GM19043 (cell line): ENCODE measurements at regions not wholly inside any gene's neighbourhood (a gene's known extent, or its start where the extent isn't known, plus 50 kb on each side); places are given as distances from the start of the nearest gene placed in this dataset.

Experiments used
- ATAC-seq: cut with Tn5 transposase; IDR thresholded peaks from one replicate; pipeline ENCODE4 v1.9.1; 2021; ENCODE audit warnings: low read depth; ENCODE audit not compliant: unreplicated experiment

DNA sequence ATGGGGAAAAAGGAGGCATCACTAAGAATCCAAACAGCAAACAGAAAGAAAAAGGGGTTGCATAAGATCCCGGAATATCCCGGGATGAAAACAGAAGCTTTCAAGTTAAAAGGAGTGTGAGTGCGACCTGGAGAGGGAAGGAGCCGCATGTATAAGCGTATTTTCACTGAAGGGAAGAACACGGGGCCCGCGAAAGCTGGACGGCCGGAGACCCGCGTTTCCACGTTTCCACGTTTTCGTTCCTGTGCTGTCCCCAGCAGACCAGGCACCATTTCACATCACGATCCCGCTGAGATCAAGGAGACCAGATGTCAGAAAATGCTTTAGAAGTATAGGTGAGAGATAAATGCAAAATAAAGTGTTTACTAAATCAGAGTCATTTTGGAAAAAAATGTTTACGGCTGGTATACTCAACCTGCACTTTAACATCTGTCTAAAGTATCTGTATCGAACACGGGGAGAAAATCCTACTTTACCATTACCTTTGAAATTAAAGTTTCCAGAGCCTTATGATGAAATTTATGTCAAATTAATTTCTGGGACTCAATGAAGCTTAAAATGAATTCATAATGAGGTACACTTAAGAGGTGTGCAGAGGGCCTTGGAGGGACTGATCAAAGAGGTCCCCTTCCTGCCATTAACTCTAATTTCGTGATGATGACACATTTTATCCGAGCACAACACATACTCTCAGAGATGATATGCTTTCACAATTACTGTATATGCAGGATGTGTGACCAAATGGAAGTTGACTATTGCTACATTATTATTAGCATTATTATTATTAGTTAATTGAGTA lies 71.0 kb upstream of the SALL3 start:
- ATAC-seq, result no peak

DNA sequence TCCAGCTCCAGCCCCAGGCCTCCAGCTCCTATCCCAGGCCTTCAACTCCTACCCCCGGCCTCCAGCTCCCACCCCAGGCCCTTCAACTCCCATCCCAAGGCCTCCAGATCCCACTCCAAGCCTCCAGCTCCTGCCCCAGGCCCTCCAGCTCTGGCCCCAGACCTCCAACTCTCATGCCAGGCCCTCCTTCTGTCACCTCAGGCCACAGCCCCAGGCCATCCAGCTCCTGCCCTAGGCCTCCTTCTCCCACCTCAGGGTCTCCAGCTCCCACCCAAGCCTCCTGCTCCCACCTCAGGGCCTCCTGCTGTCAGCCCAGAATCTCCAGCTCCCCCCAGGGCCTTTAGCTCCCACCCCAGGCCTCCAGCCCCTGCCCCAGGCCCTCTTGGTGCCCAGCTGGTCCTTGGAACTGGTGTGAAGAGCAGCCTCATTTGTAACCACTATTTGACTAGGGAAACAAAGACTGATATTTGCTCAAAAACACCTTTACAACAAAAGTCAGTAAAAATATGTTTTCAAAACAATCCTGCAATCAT lies 67.8 kb upstream of the SALL3 start:
- no peak for ATAC-seq

DNA sequence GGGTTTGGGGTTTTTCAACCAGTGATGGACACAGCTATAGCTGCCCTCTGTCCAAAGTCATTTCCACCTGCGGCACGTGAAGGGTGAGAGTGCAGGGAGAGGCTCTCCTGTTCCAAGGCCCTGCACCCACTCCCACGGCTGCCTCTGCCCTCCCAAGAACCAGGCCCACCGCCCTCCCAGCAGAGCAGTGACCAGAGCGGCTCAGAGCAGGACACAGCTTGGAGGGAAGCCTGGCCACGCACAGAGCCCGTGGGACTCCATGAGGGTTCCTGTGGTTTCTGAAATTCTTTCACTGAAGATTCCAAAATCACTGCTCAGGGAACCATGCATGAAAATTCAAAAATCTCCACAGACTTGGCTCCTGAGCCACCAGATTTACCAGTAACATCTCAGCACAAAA lies 67.3 kb upstream of the SALL3 start:
- no peak for ATAC-seq

DNA sequence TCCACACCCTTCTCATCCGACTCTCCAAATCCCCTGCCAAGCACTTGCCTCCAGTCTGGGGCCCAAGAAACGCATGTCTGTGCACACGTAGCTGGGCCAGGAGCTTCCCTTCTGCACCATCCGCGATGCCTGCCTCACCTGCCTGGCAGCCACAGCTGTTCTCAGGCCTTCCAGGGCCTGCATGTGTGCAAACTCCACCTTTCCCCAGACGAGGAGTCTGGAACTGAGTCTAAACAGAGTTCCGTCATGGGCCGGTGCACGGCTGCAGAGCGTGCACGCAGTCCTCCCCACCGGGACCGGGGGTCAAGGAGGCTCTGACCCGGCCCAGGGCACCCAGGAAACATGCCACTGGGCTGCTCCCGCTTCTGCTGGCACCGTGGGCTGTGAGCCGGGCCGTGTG lies 66.8 kb upstream of the SALL3 start:
- no peak for ATAC-seq

DNA sequence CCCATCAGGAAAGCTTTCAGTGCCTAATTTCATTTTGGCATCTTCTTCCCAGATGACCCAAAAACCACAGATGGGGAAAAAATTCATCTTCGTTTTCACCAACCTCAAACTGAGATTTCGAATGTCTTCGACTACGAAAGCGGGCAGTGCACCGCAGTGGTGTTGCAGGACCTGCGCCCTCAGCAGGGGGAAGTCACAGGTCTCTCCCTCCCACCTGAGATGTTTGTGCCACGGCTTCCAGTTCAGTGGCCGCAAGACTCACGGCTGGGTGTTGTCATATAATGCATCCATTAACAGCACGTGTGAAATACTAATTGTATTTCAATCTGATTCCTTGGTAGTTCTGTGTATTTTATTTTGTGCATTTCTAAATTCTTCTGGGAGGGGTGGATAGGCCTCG lies 66.2 kb upstream of the SALL3 start:
- no peak for ATAC-seq

DNA sequence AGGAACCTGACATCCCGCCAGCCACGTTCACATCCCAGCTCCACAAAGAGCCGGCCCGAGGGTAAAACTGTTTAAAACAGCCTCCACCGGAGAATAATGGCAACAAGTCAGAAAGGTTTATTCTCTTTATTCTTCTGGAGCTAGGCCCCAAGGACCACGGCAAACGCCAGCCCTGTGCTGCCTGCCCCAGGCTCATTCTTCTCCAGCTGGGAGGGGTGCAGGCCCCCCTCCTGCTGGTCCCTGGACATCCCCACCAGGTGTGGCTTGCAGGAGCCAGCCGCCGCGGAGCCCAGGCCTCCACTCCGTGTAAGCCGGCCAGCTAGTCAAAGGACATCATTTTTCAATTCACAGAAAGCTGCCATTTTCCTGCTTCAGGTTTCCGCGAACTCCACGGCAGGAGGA lies 65.8 kb upstream of the SALL3 start:
- no peak for ATAC-seq

DNA sequence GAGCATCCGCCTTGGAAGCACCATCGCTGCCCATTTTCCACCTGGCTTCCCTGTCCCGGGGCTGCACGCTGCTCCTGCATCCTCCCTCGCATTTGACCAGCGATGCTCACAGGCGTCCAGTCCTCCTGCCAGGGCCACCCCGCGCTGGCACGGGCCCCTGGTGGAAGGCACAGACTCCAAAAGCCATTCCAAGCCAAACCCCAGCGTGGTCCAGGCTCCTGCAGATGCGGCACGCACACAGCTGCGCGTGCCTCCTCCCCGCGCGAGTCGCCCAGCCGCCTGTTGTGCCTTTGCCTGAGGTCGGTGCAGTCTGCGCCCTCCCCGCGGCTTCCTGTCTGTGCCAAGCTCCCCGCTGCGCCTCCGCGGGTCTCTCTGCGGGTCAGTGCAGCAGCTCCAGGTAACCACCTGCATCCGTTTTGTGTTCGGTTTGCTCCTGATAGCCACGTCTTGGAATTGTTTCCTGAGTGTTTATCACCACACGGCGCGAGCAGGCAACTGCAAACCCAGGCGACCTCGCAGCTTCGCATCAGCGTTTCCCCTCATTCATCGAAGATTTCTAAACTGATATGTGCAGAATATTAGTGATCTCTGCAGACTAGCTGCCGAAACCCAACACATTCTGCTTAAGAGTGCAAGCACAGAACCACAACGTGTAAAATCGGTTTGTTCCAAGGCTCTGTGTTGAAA lies 65.2 kb upstream of the SALL3 start:
- no peak for ATAC-seq

DNA sequence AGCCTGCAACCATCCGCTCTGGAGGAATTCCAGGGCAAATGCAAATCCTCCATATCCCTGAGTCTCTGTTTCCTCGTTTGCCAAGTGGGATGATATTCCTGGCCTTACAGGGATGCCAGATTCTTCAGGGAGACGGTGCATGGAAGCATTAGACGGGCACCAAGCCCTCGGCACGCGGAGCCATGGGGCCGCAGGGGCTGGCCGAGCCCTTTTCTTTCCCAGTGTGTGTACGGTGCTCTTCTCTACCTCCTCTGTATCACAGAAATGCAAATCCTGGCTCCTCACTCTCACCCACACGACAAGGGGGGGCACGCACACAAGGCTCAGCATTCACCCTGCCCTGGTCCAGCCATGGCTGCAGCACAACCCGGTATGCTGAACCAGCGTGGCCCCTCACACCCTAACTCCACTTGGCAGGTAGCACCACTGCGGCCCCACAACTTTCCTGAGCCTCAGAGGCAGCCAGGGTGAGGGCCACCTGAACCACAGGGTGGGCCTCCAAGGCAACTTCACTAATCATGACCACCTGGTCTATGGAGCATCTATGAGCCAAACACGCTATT lies 64.1 kb upstream of the SALL3 start:
- ATAC-seq, result no peak

DNA sequence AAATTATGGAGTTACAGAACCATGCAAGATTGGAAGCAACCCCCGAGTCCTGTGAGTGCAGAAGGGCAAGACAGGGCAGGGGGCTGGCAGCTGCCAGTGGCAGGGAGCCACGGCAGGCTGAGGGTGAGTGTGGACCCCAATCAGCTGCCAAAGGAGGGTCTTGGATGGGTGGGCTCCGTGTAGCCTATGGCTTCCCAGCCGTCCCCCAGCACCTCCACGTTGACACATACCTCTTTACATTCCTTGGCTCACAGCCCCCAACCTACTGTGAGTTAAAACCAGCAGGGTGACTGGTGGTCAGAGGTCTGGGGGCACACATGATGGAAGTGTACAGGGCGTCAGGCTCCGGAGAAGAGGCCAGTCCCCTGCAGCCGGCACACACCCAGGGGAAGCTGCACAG lies 60.9 kb upstream of the SALL3 start:
- ATAC-seq, result no peak

DNA sequence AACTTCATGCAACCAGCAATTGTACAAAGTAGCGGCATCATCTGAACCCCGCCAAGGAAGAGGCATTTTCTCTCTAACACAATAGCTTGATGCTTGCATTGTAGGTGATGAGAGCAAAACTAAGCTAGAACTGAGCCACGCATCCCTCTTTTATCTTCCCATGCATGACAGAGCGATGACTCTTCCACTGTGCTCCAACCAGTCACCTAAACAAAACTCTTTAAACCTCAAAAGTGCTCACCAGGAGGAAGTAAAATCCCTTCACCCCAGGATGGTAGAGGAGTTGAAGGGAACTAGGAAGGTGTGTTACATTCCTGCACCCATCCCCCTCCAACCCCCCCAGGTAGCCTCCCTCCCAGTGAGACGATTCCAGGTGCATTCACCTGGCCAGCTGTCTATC lies 59.7 kb upstream of the SALL3 start:
- no peak for ATAC-seq

DNA sequence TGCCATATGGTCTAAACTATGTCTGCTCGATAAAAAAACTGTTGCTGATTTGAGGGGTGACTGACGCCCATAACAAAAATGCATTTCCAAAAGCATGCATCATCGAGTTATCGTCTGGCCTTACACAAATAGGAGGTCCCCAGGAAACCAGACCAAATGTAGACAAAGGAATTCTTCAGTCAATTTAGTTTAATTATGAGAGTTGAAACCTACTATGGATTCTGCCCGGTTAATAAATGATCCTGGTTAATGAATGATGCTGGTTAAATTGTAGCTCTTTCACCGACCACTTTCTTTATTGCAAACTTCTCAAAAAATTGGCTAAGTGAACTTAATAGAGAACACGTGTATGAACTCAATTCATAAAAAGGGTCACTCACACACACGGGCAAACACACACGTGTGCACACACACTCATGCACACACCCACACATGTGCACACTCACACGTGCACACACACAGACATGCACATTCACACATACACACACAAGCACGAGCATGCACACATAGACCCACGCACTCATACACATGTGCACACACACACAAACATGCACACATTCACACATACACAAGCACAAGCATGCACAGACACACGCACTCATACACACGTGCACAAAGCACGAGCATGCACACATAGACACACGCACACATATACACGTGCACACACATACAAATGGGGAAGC lies 59.0 kb upstream of the SALL3 start:
- no peak for ATAC-seq

DNA sequence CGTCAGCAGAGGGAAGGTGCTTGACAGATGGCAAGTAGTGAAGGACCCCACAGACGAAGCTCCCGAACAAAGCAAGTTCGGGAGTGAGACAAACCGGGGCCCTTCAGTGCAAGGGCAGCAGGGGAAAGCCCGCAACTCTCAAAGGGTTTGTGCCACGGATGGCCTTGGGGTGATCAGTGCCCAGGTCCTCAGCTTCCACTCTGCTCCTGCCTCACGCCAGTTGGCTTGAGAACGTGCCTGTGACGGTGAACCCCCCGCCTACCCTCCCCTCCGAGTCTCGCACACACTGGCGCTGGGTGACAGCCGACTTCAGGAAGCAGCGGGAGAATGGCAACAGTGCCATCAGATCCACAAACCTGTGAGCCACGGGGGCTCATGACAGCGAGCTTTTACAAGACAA lies 56.8 kb upstream of the SALL3 start:
- no peak for ATAC-seq

DNA sequence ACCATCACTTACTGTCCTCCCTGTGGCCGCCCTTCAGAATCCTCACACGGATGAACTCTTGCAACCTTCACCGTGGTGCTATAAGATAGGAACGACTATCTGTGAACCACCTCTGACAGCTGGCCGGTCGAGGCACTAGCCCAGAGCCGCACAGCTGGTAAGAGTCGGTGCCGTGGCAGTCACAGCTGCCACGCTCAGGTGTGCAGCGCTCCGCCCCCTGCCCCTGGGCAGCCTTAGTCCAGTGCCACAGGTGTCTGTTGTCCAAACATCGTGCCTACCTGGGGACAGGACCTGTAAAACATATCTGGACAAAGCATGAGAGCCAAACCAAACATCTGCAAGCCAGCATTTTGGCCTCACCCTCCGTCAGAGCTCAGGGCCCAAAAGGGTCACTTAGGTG lies 55.3 kb upstream of the SALL3 start:
- ATAC-seq, result no peak

DNA sequence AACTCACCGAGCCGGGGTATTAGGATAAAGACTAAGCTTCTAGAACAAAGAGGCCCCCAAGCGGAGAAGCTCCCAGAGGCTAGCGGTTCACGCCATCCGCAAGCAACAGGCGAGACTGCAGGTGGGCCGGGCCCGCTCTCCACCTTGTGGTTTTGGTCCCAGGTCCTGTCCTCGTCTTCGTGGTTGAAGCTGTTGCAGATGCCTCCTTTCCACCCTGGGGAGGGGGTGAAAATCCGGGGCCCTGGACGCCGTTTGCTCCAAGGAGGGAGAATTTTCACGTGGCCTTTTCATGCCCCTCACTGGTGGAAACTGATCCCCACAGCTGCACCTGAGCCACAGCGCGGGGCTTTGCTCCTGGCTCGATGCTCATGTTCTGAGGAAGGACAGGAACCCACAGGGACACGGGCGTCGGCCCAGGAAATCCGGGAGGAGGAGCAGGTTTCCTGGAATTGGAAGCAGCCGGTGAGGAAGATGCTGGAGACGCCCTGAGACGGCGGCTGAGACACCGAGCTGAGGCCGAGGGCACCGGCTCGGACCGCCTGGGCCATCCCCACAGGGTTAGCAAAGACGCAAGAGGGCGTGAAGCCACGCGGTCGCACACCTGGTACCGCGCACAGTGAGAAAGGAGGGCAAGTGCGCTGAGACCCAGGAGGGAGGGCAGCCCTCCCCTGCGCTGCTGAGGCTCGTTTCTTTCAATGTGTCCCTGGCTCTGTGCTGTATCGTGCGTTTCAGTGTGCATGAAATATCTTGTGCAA lies 54.7 kb upstream of the SALL3 start:
- ATAC-seq, result no peak

DNA sequence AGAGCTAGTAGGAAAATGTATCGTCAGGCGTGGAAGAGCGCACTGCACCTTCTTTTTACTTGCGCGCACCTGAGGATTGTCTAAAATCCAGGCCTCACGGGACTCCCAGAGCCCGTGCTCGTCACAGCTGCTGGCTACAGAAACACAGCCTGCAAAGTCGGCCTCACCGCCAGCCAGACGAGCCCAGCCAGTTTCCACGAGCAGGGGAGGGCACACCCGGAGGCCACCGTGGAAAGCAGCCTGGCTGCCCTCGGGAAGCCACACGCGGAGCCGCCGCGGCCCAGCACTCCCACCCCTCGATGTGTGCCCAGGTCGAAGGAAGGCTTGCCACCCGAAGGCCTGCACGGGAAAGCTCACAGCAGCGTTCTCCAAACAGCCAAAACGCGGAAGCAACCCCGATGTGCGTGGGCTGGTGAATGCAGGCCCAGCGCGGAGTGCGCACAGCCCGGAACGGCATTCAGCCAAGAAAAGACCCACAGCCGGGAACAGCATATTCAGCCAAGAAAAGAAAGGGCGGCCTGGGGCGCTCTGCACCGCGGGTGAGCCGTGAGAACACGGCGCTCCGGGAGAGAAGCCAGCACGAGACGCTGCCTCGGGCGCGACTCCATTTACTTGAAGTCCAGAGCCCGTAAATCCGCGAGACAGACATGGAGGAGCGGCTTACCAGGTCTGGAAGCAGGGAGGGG lies 53.9 kb upstream of the SALL3 start:
- ATAC-seq, result no peak

DNA sequence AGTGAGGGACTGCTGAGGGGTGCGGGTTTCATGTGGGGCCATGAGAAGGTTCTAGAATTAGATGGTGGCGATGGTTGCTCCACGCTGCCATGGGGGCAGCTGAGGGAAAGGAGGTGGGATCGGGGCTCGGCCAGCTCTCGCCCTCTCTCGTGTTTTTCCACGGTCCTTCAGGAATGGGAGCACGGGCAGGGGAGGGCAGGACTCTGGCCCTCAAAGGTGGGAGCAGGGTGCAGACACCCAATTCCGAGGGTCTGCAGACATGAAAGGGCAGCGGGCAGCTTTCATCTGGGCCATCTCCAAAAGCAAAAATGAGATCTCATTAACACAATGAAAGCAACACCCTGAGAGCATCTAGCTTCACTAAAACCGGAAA lies 53.4 kb upstream of the SALL3 start:
- ATAC-seq, result no peak

DNA sequence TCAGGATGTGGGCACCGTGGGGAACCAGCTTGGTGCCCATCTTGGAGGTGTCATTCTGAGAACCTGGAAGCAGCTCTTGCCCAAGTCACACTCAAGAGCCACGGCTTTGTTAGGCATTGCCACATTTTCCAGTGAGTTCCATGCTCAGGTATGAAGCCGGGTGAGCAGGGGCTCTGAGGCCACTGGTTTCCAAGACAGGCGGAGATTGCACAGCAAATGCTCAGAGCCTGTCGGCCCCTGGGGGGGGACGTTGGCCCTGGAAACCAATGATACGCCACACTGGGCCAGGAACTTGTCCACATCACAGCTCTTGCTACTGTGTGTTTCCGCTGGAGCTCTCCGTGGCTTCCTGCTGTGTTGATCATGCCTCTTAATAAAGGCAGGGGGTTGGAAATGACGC lies 52.5 kb upstream of the SALL3 start:
- ATAC-seq, result no peak

DNA sequence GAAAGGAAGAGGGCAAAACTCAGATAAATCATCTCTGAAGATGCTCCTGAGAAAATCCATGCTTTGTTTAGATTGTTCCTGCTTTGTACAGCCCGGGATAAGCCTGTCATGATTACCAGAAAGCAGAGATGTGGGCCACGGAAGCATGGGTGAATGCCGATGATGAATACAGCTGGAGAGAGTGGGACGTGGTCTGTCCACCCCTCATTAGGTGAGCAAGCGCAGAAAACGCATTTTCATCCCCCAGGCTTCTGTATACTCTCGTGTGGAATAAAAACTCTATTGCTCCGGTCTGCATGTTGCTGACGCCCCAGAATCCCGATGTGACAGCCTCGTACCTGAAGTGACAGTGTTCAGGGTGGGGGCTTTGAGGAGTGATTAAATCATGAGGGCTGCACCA lies 52.0 kb upstream of the SALL3 start:
- ATAC-seq, result no peak

DNA sequence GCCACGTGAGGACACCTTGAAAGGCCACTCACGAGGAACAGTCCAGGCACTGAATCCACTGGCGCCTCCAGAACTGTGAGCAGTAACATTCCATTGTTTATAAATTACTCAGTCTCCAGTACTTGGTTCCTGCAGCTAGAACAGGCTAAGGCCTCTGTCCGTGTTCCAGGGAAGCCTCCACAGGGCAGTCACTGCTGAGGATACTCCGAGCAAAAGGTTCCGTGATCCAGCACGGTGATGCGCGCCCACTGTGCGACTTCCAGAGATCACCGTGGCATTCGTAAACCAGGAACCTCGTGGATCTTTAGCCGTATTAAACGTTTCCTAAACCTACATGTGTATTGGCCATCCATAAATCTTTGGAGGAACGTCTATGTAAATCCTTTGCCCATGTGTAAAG lies 51.5 kb upstream of the SALL3 start:
- ATAC-seq, result no peak

DNA sequence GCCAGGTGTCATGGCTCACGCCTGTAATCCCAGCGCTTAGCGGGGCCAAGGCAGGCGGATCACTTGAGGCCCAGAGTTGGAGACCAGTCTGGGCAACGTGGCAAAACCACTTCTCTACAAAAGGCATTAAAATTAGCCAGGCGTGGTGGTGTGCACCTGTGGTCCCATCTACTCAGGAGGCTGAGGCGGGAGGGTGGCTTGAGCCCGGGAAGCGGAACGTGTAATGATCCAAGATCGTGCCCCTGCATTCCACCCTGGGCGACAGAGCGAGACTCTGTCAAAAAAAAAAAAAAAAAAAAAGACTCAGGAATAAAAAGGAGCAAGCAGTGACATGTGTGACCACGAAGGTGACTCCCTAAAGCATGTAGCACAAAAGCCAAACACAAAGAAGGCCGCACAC lies 50.1 kb upstream of the SALL3 start:
- ATAC-seq, result no peak
